ENCODE measurements at regions not wholly inside any gene's neighbourhood (a gene's known extent, or its start where the extent isn't known, plus 50 kb on each side); places are given as distances from the start of the nearest gene placed in this dataset.
A peak's percentile ranks its signal among the peaks of the same experiment; 100 is the strongest.

DNA sequence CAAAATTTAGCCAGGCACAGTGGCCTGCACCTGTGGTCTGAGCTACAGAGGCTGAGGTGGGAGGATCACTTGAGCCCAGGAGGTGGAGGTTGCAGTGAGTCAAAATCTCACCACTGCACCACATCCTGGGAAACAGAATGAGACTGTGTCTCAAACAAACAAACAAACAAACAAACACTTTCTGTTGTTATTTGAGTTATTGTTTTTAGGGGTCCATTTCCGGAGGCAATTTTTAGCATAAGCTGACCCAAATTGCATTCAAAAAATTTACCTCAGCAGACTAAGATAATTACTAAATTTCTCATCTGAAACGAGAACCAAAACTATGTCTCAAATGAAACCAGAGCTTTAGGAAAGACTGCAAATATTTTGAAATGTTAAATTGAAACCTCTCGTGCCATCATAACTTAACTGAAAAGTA, 1485.1 kb downstream of the EFNA5 start:
- no peak for DNase-seq

DNA sequence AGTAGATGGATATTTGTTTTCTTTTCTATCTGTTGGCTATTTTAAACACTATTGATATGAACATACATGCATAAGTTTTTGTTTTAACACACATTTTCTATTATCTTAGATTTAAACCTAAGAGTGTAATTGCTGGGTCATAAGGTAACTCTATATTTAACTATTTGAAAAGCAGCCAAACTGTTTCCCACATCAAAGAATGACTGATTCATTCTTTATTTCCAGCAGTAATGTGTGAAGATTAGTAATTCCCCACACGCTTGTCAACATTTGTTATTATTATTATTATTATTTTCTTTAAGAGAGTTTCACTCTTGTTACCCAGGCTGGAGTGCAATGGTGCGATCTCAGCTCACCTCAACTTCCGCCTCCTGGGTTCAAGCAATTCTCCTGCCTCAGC, 1495.8 kb downstream of the EFNA5 start:
- no peak for DNase-seq

DNA sequence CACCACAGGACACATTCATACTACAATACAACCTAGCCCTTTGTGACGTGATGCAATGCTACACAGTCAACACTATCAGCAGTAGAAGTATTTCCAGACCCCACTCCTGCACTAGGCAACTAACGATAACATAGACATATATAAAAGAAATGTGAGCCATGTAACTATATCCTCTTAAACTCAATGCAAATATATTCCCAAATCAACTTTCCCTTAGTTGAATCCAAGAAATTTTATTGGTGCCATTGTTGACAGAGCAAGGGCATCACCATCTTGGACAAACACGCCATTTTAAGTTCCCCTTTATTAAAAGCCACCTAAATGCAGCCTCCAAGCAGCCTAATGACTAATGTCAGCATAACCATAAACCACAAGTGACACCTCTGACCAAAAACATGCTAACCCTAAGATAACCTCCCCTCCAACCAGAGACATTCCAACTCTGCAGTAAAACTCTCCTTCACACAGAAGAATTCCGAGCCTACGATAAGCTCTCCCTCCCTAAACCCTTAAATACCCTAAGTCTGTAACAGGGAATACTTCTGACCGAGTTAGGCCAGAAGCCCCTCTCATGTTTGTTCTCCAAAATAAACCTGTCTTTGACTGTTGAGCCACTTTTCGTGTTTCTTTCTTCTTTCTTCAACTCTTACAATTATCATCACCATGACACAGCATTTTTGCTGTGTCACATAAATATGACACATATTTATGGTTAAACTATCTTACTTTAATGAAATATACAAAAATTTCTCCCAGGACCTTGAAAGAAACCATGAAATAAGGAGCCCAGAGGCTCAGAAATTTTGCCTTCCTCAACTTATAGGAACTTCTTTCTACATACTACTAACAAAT, 1497.8 kb downstream of the EFNA5 start:
- no peak for DNase-seq

DNA sequence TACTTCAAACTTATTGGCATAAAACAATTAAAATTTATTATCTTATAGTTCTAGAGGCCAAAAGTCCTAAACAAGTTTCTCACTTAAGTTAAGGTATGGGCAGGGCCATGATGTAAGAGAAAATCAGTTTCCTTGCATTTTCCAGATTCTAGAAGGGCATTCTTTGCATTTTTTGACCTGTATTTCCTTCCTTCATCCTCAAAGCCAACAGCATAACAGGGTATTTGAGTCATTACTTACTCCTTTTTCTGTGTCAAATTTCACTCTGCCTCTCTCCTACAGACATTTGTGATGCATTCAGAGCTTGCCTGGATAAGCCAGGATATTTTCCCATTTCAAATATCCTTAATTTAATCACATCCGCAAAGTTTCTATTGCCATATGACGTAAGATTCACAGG, 1499.0 kb downstream of the EFNA5 start:
- DNase-seq, result peak; percentile 25

DNA sequence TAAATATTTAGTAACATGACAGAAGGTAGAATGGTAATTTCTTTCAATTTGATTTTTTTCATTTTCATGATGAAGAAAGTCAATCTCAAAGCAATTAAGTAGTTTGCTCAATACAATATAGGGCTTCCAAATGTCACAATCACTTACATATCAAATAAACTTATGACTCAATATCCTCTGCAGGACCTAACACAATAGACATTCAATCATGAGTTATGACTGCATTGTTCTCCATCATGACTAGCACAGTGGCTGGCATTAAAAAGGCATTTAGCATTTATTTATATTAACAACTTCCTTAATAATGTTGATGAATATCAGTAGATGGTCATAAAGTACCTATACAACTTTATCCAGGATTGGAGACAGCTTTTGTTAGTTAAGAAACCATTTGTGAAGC, 1499.6 kb downstream of the EFNA5 start:
- no peak for DNase-seq

DNA sequence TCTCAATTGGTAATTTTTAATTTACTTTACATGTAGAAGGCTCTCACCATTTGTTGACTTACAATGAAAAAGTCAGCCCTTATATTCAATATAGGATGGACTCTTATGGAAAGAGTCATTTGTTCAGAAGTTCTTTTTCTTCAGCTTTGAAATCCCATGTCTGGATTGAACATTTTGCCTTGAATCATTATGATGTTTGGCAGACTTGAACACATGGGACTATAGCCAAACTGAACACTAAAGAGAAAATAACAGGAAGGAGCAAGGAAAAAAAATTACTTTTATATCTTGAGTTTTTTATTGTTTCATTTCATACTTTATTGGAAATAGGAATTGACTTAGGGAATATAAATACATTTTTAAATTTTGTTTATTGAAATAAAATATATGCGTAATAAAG, 1503.0 kb downstream of the EFNA5 start:
- no peak for DNase-seq

DNA sequence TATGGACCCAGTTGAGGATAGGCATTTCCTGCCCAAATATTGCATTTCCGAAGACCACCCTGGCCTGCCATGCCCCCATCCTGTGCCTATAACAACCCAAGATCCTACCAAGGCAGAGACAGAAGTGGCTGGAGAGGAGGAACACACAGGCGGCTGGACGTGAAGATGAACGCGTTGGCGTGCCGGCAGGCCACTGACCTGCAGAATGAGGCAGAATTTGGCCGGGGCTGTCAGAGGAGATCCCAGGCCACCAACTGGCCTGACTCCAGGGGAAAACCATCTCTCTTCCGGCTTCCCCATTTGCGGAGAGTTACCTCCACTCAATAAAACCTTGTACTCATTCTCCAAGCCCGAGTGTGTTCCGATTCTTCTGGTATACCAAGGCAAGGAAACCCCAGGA, 1507.5 kb downstream of the EFNA5 start:
- no peak for DNase-seq

DNA sequence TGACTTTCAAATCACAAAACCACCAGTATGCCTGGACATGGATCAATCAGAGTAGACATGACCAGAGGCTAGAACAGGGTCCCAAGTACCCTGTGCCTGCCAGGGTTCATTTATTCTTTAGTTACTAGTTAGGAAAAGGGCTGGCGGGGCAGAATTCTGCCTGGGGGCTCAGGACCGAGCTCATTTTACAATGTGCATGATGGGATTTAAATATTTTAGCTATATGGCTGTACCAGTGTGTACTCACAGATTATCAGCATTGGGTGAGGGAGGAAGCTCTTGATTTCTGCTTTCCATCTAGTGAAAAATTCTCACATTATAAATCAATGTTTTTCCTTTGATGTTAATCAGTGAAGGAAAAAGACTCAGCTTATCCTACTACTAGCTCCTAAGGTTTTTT, 1511.1 kb downstream of the EFNA5 start:
- no peak for DNase-seq

DNA sequence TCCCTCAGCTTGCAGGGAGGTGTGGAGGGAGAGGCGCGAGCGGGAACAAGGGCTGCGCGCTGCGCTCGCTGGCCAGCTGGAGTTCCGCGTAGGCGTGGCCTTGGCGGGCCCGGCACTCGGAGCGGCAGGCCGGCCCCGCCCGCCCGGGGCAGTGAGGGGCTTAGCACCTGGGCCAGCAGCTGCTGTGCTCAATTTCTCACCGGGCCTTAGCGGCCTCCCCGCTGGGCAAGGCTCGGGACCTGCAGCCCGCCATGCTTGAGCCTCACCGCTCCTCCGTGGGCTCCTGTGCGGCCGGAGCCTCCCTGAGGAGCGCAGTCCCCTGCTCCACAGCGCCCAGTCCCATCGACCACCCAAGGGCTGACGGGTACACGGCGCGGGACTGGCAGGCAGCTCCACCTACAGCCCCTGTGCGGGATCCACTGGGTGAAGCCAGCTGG, 1516.4 kb downstream of the EFNA5 start:
- no peak for DNase-seq

DNA sequence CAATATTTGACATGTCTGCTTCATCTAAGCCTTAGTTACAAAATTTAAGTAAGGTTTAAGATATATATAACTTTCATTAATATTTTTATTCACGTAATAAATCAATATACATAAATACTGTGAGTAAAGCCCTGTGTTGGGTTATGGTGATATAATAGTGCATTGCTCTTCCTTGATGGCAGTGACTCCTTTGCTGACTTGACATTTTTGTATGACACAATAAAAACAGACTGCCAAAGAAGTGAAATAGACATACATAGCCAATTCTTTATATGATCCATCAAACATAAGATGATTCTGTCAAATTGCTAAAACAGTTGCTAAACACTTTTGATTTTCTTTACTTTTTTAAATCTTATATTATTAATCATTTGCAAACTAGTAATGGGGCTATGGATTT, 1518.2 kb downstream of the EFNA5 start:
- DNase-seq, result no peak

DNA sequence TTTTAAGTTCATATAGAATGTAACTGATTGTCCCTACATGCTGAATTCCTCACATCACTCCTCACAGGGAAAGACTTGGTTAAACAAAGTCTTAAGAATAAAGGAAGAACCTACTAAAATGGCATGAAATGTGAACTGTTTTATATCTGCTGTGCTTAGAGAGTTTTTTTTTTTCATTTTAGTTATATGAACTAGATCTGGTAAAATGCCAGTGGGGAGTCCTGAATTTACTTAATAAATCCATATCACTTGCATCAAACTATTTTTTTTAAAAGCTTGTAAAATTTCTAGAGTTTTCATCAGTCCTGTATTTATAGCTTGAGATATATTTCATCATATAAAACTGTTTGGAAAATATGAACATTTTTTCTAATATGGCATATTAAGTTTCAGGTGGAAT, 1528.6 kb downstream of the EFNA5 start:
- no peak for DNase-seq

DNA sequence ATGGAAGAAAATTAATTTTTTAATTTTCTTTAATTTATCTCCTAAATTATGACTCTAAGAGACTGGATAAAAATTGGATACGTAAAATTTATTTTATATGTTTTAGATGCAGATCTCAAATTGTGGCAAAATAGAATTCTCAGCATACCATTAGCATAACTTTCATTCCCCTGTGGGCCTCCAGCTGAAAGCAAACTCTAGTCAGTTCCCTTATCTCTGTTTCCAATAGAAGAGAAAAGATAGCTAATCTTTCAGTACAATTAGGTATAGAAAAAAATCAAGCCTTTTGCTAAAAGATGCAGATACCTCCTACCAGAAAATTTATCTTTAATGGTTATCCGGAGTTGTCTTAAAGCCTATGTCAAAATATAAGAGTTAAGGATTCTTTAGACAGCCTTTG, 1530.6 kb downstream of the EFNA5 start:
- DNase-seq, result peak; percentile 33

DNA sequence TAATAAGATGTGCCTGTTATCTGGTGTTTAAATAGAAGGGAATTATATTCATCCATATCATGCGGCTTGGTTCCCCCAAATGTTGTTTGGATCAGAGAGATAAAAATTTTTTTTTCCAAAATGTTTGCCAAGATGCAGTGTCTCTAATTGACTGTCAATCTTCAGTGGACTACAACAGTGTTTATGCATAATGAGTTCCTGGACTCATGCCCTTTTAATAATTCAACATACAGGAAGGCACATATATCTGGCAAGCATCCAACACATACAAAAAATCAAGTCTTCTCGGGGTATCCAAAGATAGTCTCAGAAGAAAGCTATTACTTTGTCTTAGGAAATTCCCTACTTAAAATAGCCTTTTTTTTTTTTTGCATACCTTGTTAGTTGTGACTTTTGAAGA, 1534.7 kb downstream of the EFNA5 start:
- DNase-seq, result peak; percentile 20

DNA sequence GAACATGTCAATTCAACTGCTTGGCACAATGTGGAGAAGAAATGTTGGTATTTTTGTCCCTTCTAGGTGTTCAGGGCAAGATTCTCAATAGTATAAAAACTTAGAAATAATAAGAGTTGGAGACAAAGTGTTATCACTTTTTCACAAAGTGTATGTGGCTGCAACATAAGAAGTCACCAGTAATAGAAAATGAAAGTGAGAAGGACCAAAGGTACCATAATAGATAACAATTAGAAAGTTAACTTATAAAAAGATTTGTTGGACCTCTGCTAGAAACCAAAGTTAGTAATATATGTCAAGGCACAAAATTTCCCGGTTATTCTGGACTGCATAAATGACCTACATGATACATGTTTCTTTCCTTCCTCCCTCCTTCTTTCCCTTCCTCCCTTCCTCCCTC, 1535.3 kb downstream of the EFNA5 start:
- DNase-seq, result no peak

DNA sequence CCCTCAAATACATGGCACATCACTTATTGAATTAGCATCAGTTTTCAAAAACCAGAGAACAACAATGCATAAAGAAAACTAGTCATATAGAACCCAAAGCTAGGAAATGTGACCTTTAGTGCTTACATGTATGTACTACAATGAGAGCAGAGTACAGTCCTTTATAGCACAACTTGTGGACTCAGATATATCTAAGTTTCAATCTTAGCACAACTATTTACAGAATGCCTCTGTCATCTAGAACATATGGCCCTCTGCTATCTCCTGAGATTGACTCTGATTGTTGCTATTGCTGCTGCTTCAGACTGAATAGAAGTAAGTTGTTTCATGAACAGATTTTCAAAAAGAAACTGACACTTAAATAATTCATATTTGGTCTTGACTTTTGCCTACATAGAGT, 1536.2 kb downstream of the EFNA5 start:
- DNase-seq, result no peak

DNA sequence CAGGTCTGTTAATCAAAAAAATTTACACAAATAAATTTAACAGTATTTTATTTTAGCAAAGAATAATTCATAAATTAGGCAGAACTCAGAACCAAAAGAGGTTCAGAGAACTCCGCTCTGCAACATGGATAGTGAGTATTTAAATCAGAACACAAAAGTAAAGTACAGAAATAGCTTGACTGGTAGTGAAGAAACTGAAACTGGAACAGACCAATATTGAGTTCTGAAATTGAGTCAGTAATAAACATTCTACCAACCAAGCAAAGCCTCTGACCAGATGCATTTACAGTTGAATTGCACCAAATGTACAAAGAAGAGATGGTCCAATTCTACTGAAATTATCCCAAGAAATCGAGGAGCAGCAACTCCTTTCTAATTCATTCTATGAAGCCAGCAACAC, 1542.8 kb downstream of the EFNA5 start:
- no peak for DNase-seq

DNA sequence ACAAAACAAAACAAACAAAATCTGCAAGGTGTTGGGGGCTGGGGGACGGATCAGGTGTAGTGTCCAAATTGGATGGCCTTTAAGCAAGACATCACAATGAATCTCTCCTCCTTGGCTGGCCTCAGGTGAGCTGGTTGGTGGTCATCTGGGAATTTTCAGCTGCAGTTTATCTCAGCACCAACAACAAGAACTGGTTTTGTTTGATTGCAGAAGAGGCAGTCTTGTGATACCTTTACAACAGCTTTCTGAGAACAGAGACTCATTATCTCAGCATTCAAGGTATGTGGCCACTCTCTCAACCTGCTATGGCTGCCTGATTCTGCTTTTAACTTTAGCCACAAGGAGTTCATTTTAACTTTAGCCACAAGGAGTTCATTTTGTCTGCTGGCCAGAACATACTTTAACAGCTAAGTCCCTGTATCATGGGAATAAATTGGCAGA, 1543.4 kb downstream of the EFNA5 start:
- no peak for DNase-seq

DNA sequence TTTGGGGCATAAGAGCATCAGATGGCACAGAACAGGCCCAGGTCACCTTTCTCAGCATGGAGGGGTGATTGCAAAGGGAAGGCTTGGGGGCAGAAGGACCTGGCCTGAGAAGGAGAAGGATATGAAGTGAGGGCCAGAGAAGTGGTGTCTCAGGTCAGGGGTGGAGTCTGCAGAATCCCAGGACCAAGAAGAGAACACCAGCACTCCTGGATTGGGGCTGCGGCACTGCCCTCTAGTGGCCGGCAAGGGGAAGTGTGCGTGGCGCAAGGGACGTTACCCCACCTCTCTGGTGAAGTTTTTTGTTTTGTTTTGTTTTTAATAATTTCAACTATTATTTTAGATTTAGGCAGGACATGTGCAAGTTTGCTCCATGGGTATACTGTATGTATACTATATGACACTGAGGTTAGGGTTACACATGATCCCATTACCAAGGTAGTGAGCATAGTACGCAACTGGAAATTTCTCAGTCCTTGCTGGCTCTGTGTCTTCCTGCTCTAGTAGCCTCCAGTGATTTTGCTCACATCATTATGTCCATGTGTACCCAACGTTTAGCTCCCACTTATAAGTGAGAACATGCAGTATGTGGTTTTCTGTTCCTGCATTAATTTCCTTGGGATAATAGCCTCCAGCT, 1548.6 kb downstream of the EFNA5 start:
- no peak for DNase-seq

DNA sequence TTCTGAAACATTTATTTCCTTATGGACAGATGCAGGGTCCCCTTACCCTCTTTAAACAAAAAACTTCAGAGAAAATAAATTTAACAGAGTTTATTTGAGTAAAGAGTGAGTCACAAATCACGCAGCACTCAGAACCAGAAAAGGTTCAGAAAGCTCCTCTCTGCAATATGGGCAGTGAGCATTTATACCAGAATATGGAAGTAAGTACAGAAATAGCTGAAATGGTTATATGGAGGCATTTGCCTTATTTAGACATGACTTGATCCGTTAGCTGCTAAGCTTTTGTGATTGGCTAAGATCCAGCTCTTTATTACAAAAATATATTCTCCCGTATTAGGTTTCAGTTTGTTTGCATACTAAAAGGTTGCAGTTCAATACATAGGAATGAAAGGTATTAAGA, 1554.1 kb downstream of the EFNA5 start:
- DNase-seq, result peak; percentile 26

DNA sequence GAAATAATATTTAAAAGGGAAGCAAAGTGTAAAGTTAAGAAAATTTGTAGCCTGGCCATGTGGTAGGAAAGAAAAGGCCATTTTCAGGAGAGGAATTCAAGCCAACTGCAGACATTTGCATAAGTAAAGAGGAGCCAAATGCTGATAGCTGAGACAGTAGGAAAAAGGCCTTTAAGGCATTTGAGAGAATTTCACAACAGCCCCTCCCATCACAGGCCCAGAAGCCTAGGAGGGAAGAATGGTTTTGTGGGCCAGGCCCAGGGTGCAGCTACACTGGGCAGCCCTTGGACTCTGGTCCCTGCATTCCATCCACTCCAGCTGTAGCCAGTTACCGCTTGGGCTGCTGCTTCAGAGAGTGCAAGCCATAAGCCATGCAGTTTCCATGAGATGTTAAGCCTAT, 1556.8 kb downstream of the EFNA5 start:
- no peak for DNase-seq

DNA sequence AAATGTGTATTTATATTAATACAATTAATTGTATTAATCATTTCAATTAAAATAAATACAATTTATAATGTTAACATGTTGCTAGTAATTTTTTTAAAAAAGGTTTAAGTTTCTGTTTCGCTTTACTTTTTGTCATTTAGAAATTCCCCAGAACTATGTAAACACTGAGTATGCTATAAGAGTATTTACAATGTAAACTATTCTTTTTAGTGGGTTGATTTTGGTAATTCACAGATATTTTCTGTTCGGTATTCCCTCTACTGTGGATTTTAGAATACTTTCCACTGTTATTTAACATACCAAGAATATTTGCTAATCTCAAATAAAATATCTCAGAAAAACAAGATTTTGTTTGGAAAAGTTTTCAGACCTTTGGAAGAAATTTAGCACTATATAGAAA, 1564.4 kb downstream of the EFNA5 start:
- peak; percentile 32 for DNase-seq

DNA sequence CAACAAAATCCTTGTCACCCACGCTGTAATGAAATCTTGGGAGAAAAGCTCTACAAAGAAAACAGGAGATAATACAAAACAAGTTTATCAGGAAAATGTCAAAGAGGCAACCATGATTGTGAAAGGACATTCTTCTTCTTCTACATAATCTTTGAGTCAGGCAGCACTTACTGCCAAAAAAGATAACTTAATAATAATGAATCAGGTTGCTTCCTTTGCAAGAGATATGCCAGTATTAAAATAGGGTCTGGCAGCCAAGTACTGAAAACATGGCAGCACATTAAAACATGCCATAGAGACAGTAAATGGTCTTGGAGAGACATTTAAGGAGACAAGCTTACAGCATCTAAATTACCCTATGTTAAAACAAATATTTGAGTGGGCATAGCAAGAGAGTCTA, 1573.4 kb downstream of the EFNA5 start:
- DNase-seq, result peak; percentile 18

DNA sequence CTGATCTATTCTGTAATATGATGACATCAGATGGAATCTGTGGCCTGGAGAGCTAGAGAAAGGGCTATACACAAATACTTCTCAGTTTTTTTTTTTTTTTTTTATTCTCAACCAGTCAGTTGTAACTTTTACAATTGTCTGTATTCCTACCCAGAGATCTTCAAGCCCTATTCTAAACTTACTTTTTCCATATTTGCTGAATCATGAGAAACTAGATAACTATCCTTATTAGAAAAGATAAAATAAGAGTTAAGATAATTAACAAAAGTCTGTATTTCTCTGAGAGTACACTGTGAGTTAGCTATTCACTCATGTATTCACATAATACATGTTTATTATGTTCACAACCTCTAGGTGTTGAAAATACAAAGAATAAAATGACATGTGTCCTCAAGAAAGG, 1575.9 kb downstream of the EFNA5 start:
- DNase-seq, result no peak

DNA sequence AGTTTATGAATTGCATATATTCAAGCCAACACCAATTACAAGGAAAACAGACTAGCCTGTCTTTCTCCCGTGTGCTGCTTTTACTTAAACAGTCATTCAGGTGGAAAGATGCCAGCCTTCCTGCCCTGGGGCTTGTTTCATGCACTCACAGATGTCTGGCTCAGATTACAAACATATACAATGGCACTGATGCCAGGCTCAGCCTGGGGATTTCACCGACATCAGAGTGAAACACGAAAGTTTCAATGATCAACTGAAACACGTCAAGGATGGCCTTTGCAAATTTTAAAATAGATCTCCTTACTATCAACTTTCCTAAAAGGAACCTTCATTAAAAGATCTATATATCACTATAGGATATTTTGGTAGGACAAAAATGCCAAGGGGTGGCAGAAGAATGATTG, 1576.5 kb downstream of the EFNA5 start:
- DNase-seq, result peak; percentile 42
